Activated B cell treated with CpG ODN at 0.5 μM for 24 hours (primary cell): ENCODE measurements at regions not wholly inside any gene's neighbourhood (a gene's known extent, or its start where the extent isn't known, plus 50 kb on each side); places are given as distances from the start of the nearest gene placed in this dataset.

Source experiments
- ATAC-seq: fragments of 200-7000 bp; cut with Tn5 transposase; one replicate; pipeline ENCODE4 v1.10.0; 2021; ENCODE audit warnings: low read depth, mild to moderate bottlenecking, moderate library complexity
- CTCF ChIA-PET: fragments of 350-600 bp; sonication (Branson Sonifier 250); formaldehyde crosslinking; loops from one replicate; lab custom pipeline; 2021; ENCODE audit warnings: antibody characterized with exemption; lab: Charles Lee
- POLR2A ChIA-PET: fragments of 350-600 bp; sonication (Branson Sonifier 250); formaldehyde crosslinking; loops from one replicate; lab custom pipeline; 2021; ENCODE audit warnings: antibody characterized with exemption; lab: Charles Lee
- DNase-seq: peaks from one replicate; pipeline ENCODE4 v3.0.0; 2022
- H3K27ac Mint-ChIP-seq: one replicate; pipeline ENCODE4 v1.8.0; 2020; ENCODE audit warnings: mixed read lengths
- H3K27me3 Mint-ChIP-seq: one replicate; pipeline ENCODE4 v1.8.0; 2021; ENCODE audit warnings: mixed read lengths
- H3K36me3 Mint-ChIP-seq: one replicate; pipeline ENCODE4 v1.8.0; 2021; ENCODE audit warnings: low read depth, mixed read lengths
- H3K4me1 Mint-ChIP-seq: one replicate; pipeline ENCODE4 v1.8.0; 2021; ENCODE audit warnings: mixed read lengths
- H3K4me3 Mint-ChIP-seq: one replicate; pipeline ENCODE4 v1.8.0; 2020; ENCODE audit warnings: mild to moderate bottlenecking, mixed read lengths
- H3K9me3 Mint-ChIP-seq: one replicate; pipeline ENCODE4 v1.8.0; 2020; ENCODE audit warnings: mixed read lengths
- CTCF ChIP-seq: fragments of 200-600 bp; IDR thresholded peaks from one replicate; pipeline ENCODE4 v1.8.0; 2022; ENCODE audit warnings: antibody characterized with exemption, mild to moderate bottlenecking
- intact Hi-C: fragments of 100-400 bp; cut with micrococcal nuclease; formaldehyde crosslinking; loops from one replicate; pipeline ENCODE4 v1.15.1; 2024

DNA sequence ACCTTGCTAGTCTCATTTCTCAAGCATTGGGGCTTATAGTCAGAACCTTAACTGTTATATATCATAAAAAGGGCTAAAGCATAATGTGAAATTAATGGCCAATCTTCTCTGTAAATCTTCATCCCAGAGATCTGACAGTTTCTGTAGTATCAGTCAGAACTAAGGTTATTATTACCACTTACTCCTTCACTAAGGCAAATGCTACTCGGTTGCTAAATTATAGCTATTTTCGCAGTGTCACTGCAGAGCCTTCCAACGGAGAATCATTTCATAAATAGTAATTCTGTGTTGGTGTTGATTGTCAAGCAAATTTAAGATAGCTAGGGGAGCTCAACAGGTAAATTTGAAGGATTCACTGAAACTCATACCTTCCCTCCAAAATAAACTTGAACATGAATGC lies 258.0 kb downstream of the METTL4 start:
- Mint-ChIP-seq H3K4me3 (no peak overlapping the region), H3K9me3 (no peaks in the 10 kb centered on the region), H3K4me1 (peaks cover 8% of the 10 kb centered on the region), H3K27me3 (peaks cover 11% of the 10 kb centered on the region), H3K36me3 (no peaks in the 10 kb centered on the region), H3K27ac (no peak overlapping the region)
- intact Hi-C loops: no loop called here
- ATAC-seq (no peak), DNase-seq (no peak)
- POLR2A ChIA-PET: no interaction called here
- CTCF ChIA-PET: no interaction called here
- no peak for TF ChIP-seq CTCF

DNA sequence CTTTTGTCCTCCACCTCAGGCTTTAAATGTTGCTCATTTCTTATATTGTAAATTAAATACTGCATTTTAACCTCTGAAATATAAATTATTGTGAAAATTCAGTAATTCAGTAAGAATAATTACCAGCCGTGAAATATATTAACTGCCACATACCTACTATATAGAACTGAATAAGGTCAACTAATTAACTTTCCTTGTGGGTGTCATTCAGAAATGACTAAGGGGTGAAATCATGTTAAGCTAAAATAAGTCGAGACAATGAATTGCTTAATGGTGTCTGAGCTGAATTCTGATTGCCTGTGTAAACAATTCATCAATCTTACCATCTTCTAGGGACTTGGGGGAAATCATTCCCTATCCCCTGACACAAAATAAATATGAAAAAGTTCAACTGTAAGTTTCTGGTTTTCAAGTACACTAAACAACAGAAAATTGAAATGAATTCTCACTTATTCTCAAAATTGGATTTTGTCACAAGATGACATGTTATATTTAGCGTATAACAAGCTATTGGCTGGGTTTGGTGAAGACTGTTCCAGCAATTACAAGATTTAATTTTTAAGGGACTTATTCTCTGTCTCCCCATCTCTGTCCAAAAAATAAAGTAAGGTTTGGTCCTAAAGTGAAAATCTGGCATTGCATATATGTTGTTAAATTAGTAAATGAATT lies 255.1 kb downstream of the METTL4 start:
- Mint-ChIP-seq H3K27me3 (peaks cover 9% of the 10 kb centered on the region), H3K4me1 (peaks cover 8% of the 10 kb centered on the region), H3K27ac (no peak overlapping the region), H3K9me3 (peaks cover 8% of the 10 kb centered on the region), H3K36me3 (no peaks in the 10 kb centered on the region), H3K4me3 (no peak overlapping the region)
- intact Hi-C loops: no loop called here
- ChIA-PET CTCF (no interaction called here), POLR2A (no interaction called here)
- TF ChIP-seq CTCF: no peak
- DNase-seq: no peak
- no peak for ATAC-seq

- POLR2A ChIA-PET: no interaction called here
- Mint-ChIP-seq H3K4me1 (peaks cover 8% of the 10 kb centered on the region), H3K9me3 (peaks cover 8% of the 10 kb centered on the region), H3K4me3 (no peak overlapping the region), H3K27ac (no peak overlapping the region), H3K36me3 (no peaks in the 10 kb centered on the region), H3K27me3 (peaks cover 6% of the 10 kb centered on the region)
- TF ChIP-seq CTCF: no peak
- DNase-seq: no peak
- intact Hi-C loops: no loop called here
- no peak for ATAC-seq
- CTCF ChIA-PET: no interaction called here
Measured at GRCh38 chr18:2316751-2317696, 254.3 kb downstream of the METTL4 start.

DNA sequence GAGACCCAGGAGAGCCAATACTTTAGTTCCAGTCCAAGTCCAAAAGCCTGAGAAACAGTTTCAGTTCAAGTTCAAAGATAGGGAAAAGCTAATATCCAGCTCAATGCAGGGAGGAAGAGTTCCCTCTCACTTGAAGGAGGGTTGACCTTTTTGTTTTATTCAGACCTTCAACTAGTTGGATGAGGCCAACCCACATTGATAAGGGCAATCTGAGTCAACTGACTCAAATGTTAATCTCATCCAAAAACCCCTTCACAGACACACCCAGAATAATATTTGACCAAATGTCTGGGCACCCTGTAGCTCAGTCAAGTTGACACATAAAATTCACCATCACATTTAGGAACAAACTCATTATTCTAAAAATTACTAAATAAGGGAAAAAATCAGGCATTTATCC lies 246.8 kb downstream of the METTL4 start:
- H3K4me3 Mint-ChIP-seq: no peak overlapping the region
- POLR2A ChIA-PET: no interaction called here
- H3K9me3 Mint-ChIP-seq: peaks cover 9% of the 10 kb centered on the region

More for the DNA sequence above, 246.8 kb downstream of the METTL4 start:
- intact Hi-C loops: no loop called here
- no peak for ATAC-seq
- CTCF ChIA-PET: no interaction called here
- no peak overlapping the region for H3K27ac Mint-ChIP-seq
- DNase-seq: no peak
- no peaks in the 10 kb centered on the region for H3K36me3 Mint-ChIP-seq
- H3K4me1 Mint-ChIP-seq: no peaks in the 10 kb centered on the region
- H3K27me3 Mint-ChIP-seq: peaks cover 21% of the 10 kb centered on the region
- no peak for TF ChIP-seq CTCF
